ENCODE measurements at regions not wholly inside any gene's neighbourhood (a gene's known extent, or its start where the extent isn't known, plus 50 kb on each side); places are given as distances from the start of the nearest gene placed in this dataset.

GRCh38 chrY:7816567-7816966, 905.0 kb upstream of the AMELY start:
- TF ChIP-seq CTCF (IDR thresholded peaks at IDR 0.05), result no peak
- TF ChIP-seq POLR2A (IDR thresholded peaks at IDR 0.05), result no peak
